Body of pancreas (tissue), 4 donors: ENCODE measurements at regions not wholly inside any gene's neighbourhood (a gene's known extent, or its start where the extent isn't known, plus 50 kb on each side); places are given as distances from the start of the nearest gene placed in this dataset.

Experiments
- ATAC-seq: fragments of 150-250 bp; one replicate; pipeline ENCODE4 v1.9.1; 2016
- DNase-seq, 4 donors: peaks; one replicate each; pipeline ENCODE4 v3.0.0-alpha.2; 2019
- H3K27ac ChIP-seq, 4 donors: fragments of 200-600 bp; sonication (generic); 1 replicate in 3 of 4; 2 replicates in 1 of 4; pipeline versions ENCODE4 v1.5.1 to v1.6.1; 2016 to 2019; ENCODE audit warnings: mild to moderate bottlenecking in 1 of 4, mixed read lengths in 1 of 4, moderate library complexity in 1 of 4
- H3K27me3 ChIP-seq, 2 donors: fragments of 200-600 bp; sonication (generic); one replicate each; pipeline ENCODE4 v1.6.0; 2016; ENCODE audit warnings: mild to moderate bottlenecking in 1 of 2
- H3K36me3 ChIP-seq, 2 donors: fragments of 200-600 bp; sonication (generic); replicated peaks in 1 of 2; 2 replicates each; pipeline ENCODE4 v1.5.1; 2016; ENCODE audit warnings: low read depth in 2 of 2; ENCODE audit not compliant: insufficient read depth in 1 of 2
- H3K4me1 ChIP-seq: fragments of 200-600 bp; sonication (generic); one replicate; pipeline ENCODE4 v1.6.0; 2016
- H3K4me3 ChIP-seq, 2 donors: fragments of 200-600 bp; sonication (generic); 1 replicate in 1 of 2; 2 replicates in 1 of 2; pipeline ENCODE4 v1.5.1; 2016 to 2019
- H3K9me3 ChIP-seq, 3 donors: fragments of 200-600 bp; sonication (generic); 1 replicate in 2 of 3; 2 replicates in 1 of 3; pipeline ENCODE4 v1.5.1; 2016
- POLR2A ChIP-seq, 3 donors: fragments of 450-650 bp; IDR thresholded peaks; one replicate each; pipeline ENCODE4 v1.6.1; 2016; ENCODE audit warnings: antibody characterized with exemption in 3 of 3, mild to moderate bottlenecking in 2 of 3
- WGBS, 2 donors: methylation state at CpG; one replicate each; pipeline ENCODE4 v1.1.5; 2017; 5-methylcytosine and 5-hydroxymethylcytosine counted together
- intact Hi-C: fragments of 100-400 bp; cut with DNase I; formaldehyde crosslinking; loops from one replicate; pipeline ENCODE4 v1.15.1; 2023
- TF ChIP-seq, protein P1 (sequence below), 7 experiments: fragments of 450-650 bp in 4 of 7; fragments of 200-600 bp in 3 of 7; sonication (generic) in 3 of 7; IDR thresholded peaks; one replicate each; pipeline ENCODE4 v1.5.1; 2016 to 2019; ENCODE audit warnings: antibody characterized with exemption in 7 of 7

DNA sequence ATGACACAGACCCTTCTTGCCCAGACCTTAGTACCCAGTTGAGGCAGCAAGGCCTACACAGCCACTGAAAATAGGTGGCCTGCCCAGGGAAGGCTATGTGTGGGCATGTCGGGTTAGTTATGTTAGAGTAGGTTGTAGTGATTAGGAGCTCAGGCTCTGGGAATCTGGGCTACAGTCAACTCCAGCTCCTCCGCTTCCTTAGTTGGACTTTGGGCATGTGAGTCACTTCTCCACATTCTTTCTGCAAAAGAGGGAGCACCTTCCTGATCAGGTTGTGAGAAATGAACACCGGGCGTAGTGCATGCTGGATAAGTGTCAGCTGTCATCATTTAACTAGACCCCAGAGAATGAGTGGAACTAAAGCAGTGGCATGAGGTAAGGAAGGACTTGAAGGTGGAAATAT, 64.8 kb downstream of the ARHGAP35 start:
- TF ChIP-seq, protein P1, sequence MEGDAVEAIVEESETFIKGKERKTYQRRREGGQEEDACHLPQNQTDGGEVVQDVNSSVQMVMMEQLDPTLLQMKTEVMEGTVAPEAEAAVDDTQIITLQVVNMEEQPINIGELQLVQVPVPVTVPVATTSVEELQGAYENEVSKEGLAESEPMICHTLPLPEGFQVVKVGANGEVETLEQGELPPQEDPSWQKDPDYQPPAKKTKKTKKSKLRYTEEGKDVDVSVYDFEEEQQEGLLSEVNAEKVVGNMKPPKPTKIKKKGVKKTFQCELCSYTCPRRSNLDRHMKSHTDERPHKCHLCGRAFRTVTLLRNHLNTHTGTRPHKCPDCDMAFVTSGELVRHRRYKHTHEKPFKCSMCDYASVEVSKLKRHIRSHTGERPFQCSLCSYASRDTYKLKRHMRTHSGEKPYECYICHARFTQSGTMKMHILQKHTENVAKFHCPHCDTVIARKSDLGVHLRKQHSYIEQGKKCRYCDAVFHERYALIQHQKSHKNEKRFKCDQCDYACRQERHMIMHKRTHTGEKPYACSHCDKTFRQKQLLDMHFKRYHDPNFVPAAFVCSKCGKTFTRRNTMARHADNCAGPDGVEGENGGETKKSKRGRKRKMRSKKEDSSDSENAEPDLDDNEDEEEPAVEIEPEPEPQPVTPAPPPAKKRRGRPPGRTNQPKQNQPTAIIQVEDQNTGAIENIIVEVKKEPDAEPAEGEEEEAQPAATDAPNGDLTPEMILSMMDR (IDR thresholded peaks at IDR 0.05) = no peak
- TF ChIP-seq POLR2A (IDR thresholded peaks at IDR 0.05) = no peak
- intact Hi-C loops = no loop called here
- Histone ChIP-seq H3K36me3 (peaks cover 0 to 2% of the 10 kb centered on the region in 2 donors), H3K27me3 (no peaks in the 10 kb centered on the region), H3K27ac (peak overlapping the region; percentile 21 to 72 (median 62)), H3K9me3 (no peaks in the 10 kb centered on the region), H3K4me3 (no peak overlapping the region), H3K4me1 (peaks cover 21% of the 10 kb centered on the region)
- DNase-seq (peak in 3 of 4 donors; percentile 32 to 54 (median 33)), ATAC-seq (peak; percentile 62)
- WGBS, 2 donors = 49 to 61% methylated on average over 4 of the region's 4 CpGs

DNA sequence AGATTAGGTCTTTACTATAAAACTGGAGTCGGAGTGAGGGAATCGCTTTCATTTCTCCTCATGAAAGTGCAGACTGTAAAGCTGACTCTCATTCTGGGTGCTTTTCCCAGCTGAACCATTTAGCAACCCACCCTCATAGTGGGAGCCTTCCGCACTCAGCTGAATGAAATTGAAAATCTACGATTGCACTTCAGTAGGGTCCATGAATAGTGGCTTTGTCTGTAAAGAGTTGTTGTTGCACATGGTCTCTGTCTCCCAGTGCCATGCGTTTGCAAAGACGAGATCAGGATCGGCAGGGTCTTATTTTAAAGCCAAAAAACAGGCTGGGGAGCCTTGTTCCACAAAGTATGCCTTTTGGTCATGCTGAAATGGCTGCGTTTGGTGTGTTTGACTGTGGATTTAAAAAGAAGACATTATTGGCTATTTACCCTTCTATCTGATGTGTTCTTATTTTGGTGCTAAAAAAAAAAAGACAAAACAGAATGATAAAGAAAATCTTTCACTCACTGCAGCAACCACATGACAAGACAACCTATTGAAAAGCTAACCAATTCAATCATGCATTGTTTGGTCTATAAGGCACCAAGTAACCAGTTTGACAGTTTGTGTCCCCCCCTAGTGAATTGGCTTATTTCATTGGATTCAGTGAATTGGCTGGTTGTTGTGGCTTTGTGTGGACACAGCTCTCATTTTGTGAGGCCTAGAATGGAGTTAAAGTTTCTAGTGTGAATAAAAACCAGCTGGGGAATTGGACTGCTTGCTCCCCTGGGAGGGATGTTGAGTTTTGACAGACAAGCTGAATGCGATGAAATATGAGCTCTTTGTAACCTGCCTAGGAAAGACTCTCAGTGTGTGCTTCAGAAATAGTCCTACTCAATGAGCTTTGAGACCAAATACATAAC, 65.6 kb downstream of the ARHGAP35 start:
- H3K27ac ChIP-seq = no peak overlapping the region
- no peaks in the 10 kb centered on the region for H3K27me3 ChIP-seq
- intact Hi-C loops = no loop called here
- H3K9me3 ChIP-seq = no peaks in the 10 kb centered on the region
- H3K4me1 ChIP-seq = peaks cover 21% of the 10 kb centered on the region
- DNase-seq (no peak), ATAC-seq (no peak)
- no peak overlapping the region for H3K4me3 ChIP-seq
- no peaks in the 10 kb centered on the region for H3K36me3 ChIP-seq
- WGBS, 2 donors = 85 to 88% methylated on average over 9 of the region's 9 CpGs
- TF ChIP-seq POLR2A (IDR thresholded peaks at IDR 0.05) = no peak
- TF ChIP-seq, protein P1 (IDR thresholded peaks at IDR 0.05) = no peak

DNA sequence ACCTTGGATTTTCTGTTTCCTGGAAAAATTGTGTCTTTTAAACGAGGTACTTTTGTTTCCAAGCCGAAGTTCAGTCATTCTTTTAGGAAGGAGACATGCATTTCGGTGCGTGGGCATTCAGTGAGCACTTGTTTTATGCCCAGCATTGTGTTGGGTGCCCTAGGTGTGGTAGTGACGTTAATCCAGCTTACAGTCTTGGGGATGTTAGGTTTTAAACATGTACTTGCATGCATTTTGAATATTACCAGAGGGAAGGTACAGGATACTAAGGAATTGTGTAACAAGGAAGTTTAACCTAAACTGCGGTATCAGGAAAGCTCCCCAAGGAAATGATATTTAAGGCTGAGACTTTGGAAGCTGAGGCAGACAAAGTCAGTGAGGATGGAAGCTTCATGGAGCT, 66.3 kb downstream of the ARHGAP35 start:
- Histone ChIP-seq H3K9me3 (no peaks in the 10 kb centered on the region), H3K4me1 (peaks cover 21% of the 10 kb centered on the region), H3K4me3 (no peak overlapping the region), H3K27me3 (no peaks in the 10 kb centered on the region), H3K27ac (no peak overlapping the region), H3K36me3 (no peaks in the 10 kb centered on the region)
- TF ChIP-seq, protein P1 (IDR thresholded peaks at IDR 0.05) = no peak
- no peak for TF ChIP-seq POLR2A (IDR thresholded peaks at IDR 0.05)
- 68 to 77% methylated on average over 6 of the region's 6 CpGs for WGBS, 2 donors
- ATAC-seq (no peak), DNase-seq (no peak)
- intact Hi-C loops = no loop called here

DNA sequence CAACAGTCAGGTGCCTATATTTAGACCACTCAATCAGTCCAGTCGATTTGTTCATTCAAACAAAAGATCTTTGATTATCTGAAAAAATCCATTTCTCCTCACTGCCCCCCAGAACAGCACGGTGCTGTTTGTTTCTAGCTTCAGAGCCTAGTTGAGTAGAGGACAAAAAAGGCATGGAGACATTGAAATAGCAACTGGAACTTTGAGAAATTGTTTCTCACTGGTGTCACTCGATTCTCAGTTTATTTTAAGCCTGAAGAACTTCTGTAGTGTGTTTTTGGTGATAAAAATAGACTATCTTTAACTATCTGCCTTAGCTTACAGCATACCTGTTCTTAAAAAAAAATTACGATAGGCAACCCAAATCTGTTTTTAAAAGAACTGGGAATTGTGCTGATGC, 67.1 kb downstream of the ARHGAP35 start:
- no peaks in the 10 kb centered on the region for H3K9me3 ChIP-seq
- no peaks in the 10 kb centered on the region for H3K27me3 ChIP-seq
- TF ChIP-seq, protein P1 (IDR thresholded peaks at IDR 0.05) = no peak
- no peak for TF ChIP-seq POLR2A (IDR thresholded peaks at IDR 0.05)
- no peak for ATAC-seq
- WGBS, 2 donors = 37 to 45% methylated on average over 4 of the region's 4 CpGs
- peaks cover 21% of the 10 kb centered on the region for H3K4me1 ChIP-seq
- intact Hi-C loops = no loop called here
- no peak for DNase-seq
- no peak overlapping the region for H3K27ac ChIP-seq
- no peaks in the 10 kb centered on the region for H3K36me3 ChIP-seq
- H3K4me3 ChIP-seq = no peak overlapping the region

DNA sequence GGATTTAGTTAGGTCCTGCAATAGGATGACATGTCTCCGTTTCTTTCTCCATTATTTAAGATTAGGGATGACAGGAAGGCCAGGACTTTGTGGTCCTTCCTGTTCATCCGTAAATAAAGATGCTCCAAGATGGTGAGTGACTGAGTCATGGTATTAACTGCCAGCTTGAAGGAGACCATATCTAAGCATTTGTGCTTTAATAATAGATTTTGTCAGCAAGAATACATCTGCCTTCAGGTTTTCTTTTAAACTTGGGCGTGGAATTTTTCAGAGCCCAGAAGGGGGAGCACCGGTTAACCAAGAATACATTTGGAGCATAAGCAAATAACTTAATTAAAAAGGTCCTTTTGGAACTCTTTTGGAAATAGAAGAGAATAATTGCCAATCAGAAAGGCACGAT, 68.2 kb downstream of the ARHGAP35 start:
- no peak for TF ChIP-seq POLR2A (IDR thresholded peaks at IDR 0.05)
- TF ChIP-seq, protein P1 (IDR thresholded peaks at IDR 0.05) = no peak
- H3K9me3 ChIP-seq = no peaks in the 10 kb centered on the region
- H3K4me1 ChIP-seq = peaks cover 21% of the 10 kb centered on the region
- no peak overlapping the region for H3K27ac ChIP-seq
- H3K27me3 ChIP-seq = no peaks in the 10 kb centered on the region
- 83 to 92% methylated on average over 5 of the region's 5 CpGs for WGBS, 2 donors
- DNase-seq (no peak), ATAC-seq (no peak)
- no peaks in the 10 kb centered on the region for H3K36me3 ChIP-seq
- H3K4me3 ChIP-seq = no peak overlapping the region
- intact Hi-C loops = no loop called here
